ENCODE measurements at regions not wholly inside any gene's neighbourhood (a gene's known extent, or its start where the extent isn't known, plus 50 kb on each side); places are given as distances from the start of the nearest gene placed in this dataset.

DNA sequence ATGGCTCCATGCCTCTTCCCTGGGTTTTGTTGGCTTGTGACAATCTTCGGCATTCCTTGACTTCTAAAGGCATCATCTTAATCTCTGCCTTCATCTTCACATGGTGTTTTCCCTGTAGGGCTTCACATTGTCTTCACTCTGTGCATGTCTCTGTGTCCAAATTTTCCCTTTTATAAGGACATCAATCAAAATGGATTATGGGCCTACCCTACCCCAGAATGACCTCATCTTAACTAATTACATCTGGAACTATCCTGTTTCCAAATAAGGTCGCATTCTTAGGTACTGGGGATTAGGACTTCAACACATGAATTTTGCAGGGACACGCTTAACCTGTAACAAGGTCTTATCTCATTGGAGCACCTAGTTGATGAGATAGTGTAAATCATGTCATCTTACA is 290.3 kb upstream of the KLF12 start:
- no peak for TF ChIP-seq EZH2 (IDR thresholded peaks at IDR 0.05; ENCODE audit: low read depth, unreplicated experiment)
- TF ChIP-seq, protein P1, sequence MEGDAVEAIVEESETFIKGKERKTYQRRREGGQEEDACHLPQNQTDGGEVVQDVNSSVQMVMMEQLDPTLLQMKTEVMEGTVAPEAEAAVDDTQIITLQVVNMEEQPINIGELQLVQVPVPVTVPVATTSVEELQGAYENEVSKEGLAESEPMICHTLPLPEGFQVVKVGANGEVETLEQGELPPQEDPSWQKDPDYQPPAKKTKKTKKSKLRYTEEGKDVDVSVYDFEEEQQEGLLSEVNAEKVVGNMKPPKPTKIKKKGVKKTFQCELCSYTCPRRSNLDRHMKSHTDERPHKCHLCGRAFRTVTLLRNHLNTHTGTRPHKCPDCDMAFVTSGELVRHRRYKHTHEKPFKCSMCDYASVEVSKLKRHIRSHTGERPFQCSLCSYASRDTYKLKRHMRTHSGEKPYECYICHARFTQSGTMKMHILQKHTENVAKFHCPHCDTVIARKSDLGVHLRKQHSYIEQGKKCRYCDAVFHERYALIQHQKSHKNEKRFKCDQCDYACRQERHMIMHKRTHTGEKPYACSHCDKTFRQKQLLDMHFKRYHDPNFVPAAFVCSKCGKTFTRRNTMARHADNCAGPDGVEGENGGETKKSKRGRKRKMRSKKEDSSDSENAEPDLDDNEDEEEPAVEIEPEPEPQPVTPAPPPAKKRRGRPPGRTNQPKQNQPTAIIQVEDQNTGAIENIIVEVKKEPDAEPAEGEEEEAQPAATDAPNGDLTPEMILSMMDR (conservative IDR thresholded peaks at IDR 0.05; ENCODE audit: low read depth in 2 of 2), result no peak
